AML-193 (cell line): ENCODE measurements at regions not wholly inside any gene's neighbourhood (a gene's known extent, or its start where the extent isn't known, plus 50 kb on each side); places are given as distances from the start of the nearest gene placed in this dataset.

Experiments
- DNase-seq, 2 experiments: peaks; one replicate each; lab custom pipeline; 2025; lab: John Stamatoyannopoulos, UW

DNA sequence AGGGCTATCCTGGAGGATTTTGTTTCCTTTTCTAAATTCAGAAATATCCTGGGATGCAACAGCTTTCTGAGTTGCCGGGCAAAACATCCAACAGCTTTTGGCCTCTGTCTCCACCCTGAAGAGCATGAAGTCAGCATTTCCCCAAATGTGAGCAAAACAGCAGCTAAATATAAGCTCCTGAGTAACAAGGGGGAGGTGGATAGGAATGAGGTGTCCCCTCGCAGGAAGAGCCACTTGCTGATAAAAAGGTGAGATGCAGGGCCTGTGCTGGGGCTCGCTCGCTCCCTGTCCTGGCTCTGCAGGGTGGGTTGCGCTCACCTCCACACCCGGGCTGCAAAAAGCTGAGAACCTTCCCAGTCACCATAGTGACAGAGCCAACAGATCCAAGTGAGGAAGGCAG, 264.3 kb downstream of the ZEB1 start:
- no peak for DNase-seq

DNA sequence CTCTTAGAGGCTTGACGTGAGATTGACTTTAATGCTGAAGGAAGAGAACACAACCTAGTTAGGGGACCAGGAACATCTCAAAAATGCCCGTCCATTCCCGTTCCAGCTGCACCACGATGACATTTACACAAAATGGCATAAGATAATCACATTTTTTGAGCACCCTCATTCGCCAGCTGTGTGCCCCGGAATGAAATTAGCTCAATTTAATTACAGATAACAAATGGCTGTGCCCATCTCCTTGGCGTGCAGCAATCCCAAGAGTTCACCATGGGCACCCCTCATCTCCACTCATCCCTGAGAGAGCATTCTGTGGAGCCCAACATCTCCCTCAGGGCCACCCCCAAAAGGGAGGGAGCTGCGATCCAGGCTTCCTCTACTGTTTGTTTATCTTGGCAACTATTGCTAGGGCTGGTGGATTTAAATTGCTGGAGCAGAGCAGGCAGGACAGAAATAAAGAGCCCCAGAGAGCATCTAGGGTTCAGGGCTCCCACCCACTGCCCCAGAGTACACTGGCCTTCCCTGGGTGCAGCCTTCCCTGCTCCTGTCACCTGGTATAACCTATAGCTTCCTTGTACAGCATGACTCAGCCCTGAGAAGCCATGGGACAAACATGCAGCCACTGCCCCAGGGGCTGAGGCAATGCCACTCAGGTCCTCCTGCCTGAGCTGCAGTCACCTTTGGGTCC, 263.5 kb downstream of the ZEB1 start:
- peak; percentile 10 to 33 for DNase-seq

DNA sequence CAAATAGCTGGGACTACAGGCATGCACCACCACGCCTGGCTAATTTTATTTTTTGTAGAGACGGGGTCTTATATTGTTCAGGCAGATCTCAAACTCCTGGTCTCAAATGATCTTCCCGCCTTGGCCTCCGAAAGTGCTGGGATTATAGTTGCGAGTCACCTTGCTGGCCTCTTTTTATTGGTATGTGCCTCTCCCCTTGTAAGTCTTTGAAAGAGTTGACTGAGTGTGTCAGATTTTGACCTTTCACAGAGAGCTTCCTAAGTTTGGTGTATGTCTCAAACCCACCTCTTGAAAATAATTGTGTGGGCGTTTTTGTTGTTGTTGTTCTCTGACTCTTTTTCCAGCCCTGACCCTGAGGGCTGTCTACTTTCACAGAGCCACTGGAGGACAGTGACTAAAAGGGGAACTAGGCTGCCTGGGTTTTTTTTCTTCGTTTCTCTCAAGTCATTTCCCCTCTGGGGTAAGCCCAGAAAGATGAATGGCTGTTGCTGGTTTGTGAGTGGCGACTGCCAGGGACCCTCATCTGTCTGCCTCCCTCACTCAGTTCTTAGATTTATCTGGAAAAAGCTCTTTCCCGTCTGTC, 262.8 kb downstream of the ZEB1 start:
- DNase-seq, result peak; percentile 74 to 82

DNA sequence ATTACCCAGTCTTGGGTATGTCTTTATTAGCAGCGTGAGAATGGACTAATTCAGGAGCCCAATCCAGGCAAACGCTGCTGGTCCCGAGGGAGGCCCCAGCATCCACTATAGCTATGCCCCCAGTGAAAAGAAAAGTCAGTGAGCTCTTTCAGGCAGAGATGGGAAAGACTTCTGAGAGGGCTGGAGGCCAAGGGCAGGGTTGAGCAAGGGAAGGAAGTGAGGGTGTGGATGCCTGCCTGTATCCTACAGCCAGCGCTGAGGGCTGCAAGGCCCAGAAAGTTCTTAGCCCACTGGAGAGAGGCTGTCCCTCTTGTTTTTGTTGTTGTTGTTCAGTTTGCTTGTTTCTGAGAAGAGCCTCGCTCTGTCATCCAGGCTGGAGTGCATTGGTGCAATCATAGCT, 261.6 kb downstream of the ZEB1 start:
- DNase-seq, result no peak
